HEK293 (cell line): ENCODE measurements at regions not wholly inside any gene's neighbourhood (a gene's known extent, or its start where the extent isn't known, plus 50 kb on each side); places are given as distances from the start of the nearest gene placed in this dataset.

Experiments used
- CTCF ChIP-seq: fragments of 450-650 bp; formaldehyde crosslinking; IDR thresholded peaks from 2 replicates; pipeline ENCODE4 v1.5.1; 2016; ENCODE audit warnings: missing biosample characterization, missing genetic modification characterization
- HOXD13 ChIP-seq: sonication (generic); formaldehyde crosslinking; IDR thresholded peaks from 2 replicates; pipeline ENCODE4 v1.8.0; 2022; ENCODE audit warnings: missing genetic modification reagents, borderline replicate concordance
- ZNF140 ChIP-seq: fragments of 450-650 bp; formaldehyde crosslinking; IDR thresholded peaks from 2 replicates; pipeline ENCODE4 v1.5.1; 2016; ENCODE audit warnings: missing biosample characterization, missing genetic modification characterization
- ZNF2 ChIP-seq: fragments of 450-650 bp; formaldehyde crosslinking; IDR thresholded peaks from 2 replicates; pipeline ENCODE4 v1.5.1; 2016; ENCODE audit warnings: missing biosample characterization, missing genetic modification characterization
- ZNF624 ChIP-seq: fragments of 450-650 bp; formaldehyde crosslinking; IDR thresholded peaks from 2 replicates; pipeline ENCODE4 v1.5.1; 2017; ENCODE audit warnings: missing biosample characterization, missing genetic modification characterization

- TF ChIP-seq CTCF (tag by site-specific recombination) = no peak
- no peak for TF ChIP-seq ZNF624 (tag by site-specific recombination)
- no peak for TF ChIP-seq HOXD13 (CRISPR knock-in tag)
- no peak for TF ChIP-seq ZNF2 (tag by site-specific recombination)
- no peak for TF ChIP-seq ZNF140 (tag by site-specific recombination)
Observed at GRCh38 chr13:72174549-72174948, 307.5 kb upstream of the DACH1 start.
